ENCODE measurements at regions not wholly inside any gene's neighbourhood (a gene's known extent, or its start where the extent isn't known, plus 50 kb on each side); places are given as distances from the start of the nearest gene placed in this dataset.

GRCh38 chr13:109933476-109933875, 147.1 kb upstream of the IRS2 start:
- peaks cover 6% of the 10 kb centered on the region for H3K4me1 Mint-ChIP-seq (ENCODE audit: low read depth)
- H3K4me3 Mint-ChIP-seq (ENCODE audit: unreplicated experiment): no peak overlapping the region

GRCh38 chr13:109924376-109924775, 138.0 kb upstream of the IRS2 start:
- H3K9me3 Mint-ChIP-seq (ENCODE audit: low read depth): peaks cover 16% of the 10 kb centered on the region
- no peak for DNase-seq (ENCODE audit: low spot score)
- H3K27me3 Mint-ChIP-seq (ENCODE audit: low read depth): no peaks in the 10 kb centered on the region
- H3K27ac Mint-ChIP-seq (ENCODE audit: unreplicated experiment): no peak overlapping the region
- H3K36me3 Mint-ChIP-seq (ENCODE audit: low read depth): peaks cover 5% of the 10 kb centered on the region
- TF ChIP-seq CTCF (IDR thresholded peaks at IDR 0.05): no peak
- peaks cover 10% of the 10 kb centered on the region for H3K4me1 Mint-ChIP-seq (ENCODE audit: low read depth)
- no peak overlapping the region for H3K4me3 Mint-ChIP-seq (ENCODE audit: unreplicated experiment)

More at GRCh38 chr13:109933476-109933875, 147.1 kb upstream of the IRS2 start:
- TF ChIP-seq CTCF (IDR thresholded peaks at IDR 0.05): no peak
- H3K27ac Mint-ChIP-seq (ENCODE audit: unreplicated experiment): no peak overlapping the region
- no peak for DNase-seq (ENCODE audit: low spot score)
- no peaks in the 10 kb centered on the region for H3K36me3 Mint-ChIP-seq (ENCODE audit: low read depth)
- no peaks in the 10 kb centered on the region for H3K27me3 Mint-ChIP-seq (ENCODE audit: low read depth)
- H3K9me3 Mint-ChIP-seq (ENCODE audit: low read depth): peaks cover 3% of the 10 kb centered on the region

GRCh38 chr13:109922518-109922917, 136.1 kb upstream of the IRS2 start:
- Mint-ChIP-seq H3K27me3 (ENCODE audit: low read depth) (no peaks in the 10 kb centered on the region), H3K36me3 (ENCODE audit: low read depth) (peaks cover 5% of the 10 kb centered on the region), H3K27ac (ENCODE audit: unreplicated experiment) (no peak overlapping the region), H3K9me3 (ENCODE audit: low read depth) (peaks cover 14% of the 10 kb centered on the region), H3K4me1 (ENCODE audit: low read depth) (peaks cover 20% of the 10 kb centered on the region), H3K4me3 (ENCODE audit: unreplicated experiment) (no peak overlapping the region)
- DNase-seq (ENCODE audit: low spot score): no peak
- TF ChIP-seq CTCF (IDR thresholded peaks at IDR 0.05): no peak

GRCh38 chr13:109919715-109920375, 133.5 kb upstream of the IRS2 start:
- Mint-ChIP-seq H3K36me3 (ENCODE audit: low read depth) (no peaks in the 10 kb centered on the region), H3K4me3 (ENCODE audit: unreplicated experiment) (no peak overlapping the region), H3K27me3 (ENCODE audit: low read depth) (no peaks in the 10 kb centered on the region), H3K9me3 (ENCODE audit: low read depth) (no peaks in the 10 kb centered on the region), H3K27ac (ENCODE audit: unreplicated experiment) (no peak overlapping the region), H3K4me1 (ENCODE audit: low read depth) (peaks cover 23% of the 10 kb centered on the region)
- DNase-seq (ENCODE audit: low spot score): no peak
- no peak for TF ChIP-seq CTCF (IDR thresholded peaks at IDR 0.05)

- no peak for TF ChIP-seq CTCF (IDR thresholded peaks at IDR 0.05)
Measured at GRCh38 chr13:109918179-109918711, 131.9 kb upstream of the IRS2 start.

More at GRCh38 chr13:109918179-109918711, 131.9 kb upstream of the IRS2 start:
- H3K4me3 Mint-ChIP-seq (ENCODE audit: unreplicated experiment): no peak overlapping the region
- no peaks in the 10 kb centered on the region for H3K27me3 Mint-ChIP-seq (ENCODE audit: low read depth)
- no peak overlapping the region for H3K27ac Mint-ChIP-seq (ENCODE audit: unreplicated experiment)
- no peak for DNase-seq (ENCODE audit: low spot score)
- peaks cover 23% of the 10 kb centered on the region for H3K4me1 Mint-ChIP-seq (ENCODE audit: low read depth)
- no peaks in the 10 kb centered on the region for H3K9me3 Mint-ChIP-seq (ENCODE audit: low read depth)
- H3K36me3 Mint-ChIP-seq (ENCODE audit: low read depth): no peaks in the 10 kb centered on the region

Data from chondrocyte (in vitro differentiated cells).